ENCODE measurements at regions not wholly inside any gene's neighbourhood (a gene's known extent, or its start where the extent isn't known, plus 50 kb on each side); places are given as distances from the start of the nearest gene placed in this dataset.

DNA sequence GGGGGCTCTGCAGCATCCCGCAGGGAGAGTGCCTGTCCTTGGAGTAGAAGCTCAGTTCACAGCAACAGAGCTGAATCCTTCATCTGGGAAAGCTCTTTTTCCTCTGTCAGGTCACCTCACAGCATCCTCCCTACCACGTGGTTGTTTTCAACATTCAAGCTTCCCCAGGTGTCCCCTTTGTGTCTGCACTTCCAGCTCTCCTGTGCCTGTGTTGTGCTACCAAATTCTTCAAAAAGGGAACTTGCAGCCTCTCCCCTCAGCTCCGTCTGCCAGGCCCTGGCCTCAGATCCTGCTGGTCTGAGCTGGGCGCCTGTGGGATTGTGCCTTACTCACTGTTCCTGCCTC lies 108.4 kb downstream of the FOXF2 start:
- no peak for DNase-seq (ENCODE audit: low spot score)
- ChIA-PET POLR2A (ENCODE audit: low non-redundant PET) (no interaction called here), CTCF (no interaction called here)
- TF ChIP-seq, protein P1, sequence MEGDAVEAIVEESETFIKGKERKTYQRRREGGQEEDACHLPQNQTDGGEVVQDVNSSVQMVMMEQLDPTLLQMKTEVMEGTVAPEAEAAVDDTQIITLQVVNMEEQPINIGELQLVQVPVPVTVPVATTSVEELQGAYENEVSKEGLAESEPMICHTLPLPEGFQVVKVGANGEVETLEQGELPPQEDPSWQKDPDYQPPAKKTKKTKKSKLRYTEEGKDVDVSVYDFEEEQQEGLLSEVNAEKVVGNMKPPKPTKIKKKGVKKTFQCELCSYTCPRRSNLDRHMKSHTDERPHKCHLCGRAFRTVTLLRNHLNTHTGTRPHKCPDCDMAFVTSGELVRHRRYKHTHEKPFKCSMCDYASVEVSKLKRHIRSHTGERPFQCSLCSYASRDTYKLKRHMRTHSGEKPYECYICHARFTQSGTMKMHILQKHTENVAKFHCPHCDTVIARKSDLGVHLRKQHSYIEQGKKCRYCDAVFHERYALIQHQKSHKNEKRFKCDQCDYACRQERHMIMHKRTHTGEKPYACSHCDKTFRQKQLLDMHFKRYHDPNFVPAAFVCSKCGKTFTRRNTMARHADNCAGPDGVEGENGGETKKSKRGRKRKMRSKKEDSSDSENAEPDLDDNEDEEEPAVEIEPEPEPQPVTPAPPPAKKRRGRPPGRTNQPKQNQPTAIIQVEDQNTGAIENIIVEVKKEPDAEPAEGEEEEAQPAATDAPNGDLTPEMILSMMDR (conservative IDR thresholded peaks at IDR 0.05; ENCODE audit: low read depth), result no peak
- H3K27ac ChIP-seq, result no peak overlapping the region

DNA sequence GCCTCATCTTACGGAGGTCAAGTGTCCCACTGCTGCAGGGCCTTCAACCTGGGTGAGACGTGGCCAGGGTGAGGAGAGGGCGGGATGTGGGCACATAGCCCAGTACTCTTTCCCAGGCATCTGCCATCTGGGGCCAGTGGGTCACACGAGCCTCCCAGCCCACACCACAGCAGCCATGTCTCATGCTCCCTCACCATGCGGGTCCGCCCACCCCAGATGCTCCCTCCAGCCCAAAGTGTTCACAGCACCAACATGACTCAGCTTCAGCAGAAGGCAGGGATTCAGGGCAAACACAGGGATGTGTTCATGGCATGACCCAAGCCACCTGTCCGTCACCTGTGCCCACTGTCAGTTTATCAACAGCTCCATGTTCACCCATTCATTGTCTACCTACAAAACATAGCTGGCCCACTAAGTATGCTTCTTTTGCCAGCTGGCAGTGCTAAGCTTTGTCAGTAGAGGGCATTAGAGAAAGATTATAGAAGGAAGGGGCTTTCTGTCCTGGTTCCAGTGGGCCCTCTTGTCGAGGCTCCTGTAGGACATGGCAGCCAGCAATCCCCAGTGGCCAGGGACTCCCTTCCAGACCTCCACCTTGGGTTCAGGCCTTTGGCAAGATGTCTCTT lies 109.2 kb downstream of the FOXF2 start:
- TF ChIP-seq, protein P1 (conservative IDR thresholded peaks at IDR 0.05; ENCODE audit: low read depth), result no peak
- POLR2A ChIA-PET (ENCODE audit: low non-redundant PET), result interaction anchor here (0.5 kb wide), 1 partner anchor 379 kb away, joined by 3 read pairs; no protein-coding TSS in a partner anchor
- CTCF ChIA-PET, result no interaction called here
- no peak overlapping the region for H3K27ac ChIP-seq
- DNase-seq (ENCODE audit: low spot score), result no peak

DNA sequence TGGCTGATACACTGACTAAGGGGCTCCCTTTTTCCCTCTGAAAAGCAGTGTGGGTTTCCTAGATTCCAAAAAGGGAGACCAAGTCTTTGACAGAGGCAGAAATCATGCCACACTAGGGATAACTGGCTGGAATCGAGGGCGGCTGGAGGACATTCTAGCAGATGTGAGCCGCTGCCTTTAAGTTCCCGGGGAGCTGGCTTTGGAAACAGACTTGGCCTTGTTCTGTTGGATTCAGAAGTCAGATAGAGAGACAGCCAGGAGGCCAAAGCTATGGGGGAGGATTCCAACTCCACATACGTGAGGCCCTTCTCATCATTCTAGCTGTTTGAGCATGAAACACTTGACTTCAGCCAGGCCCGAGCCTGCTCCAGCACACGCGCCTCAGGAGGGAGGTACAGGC lies 109.9 kb upstream of the FOXC1 start:
- H3K27ac ChIP-seq, result no peak overlapping the region
- ChIA-PET POLR2A (ENCODE audit: low non-redundant PET) (no interaction called here), CTCF (no interaction called here)
- TF ChIP-seq, protein P1 (conservative IDR thresholded peaks at IDR 0.05; ENCODE audit: low read depth), result no peak
- no peak for DNase-seq (ENCODE audit: low spot score)

DNA sequence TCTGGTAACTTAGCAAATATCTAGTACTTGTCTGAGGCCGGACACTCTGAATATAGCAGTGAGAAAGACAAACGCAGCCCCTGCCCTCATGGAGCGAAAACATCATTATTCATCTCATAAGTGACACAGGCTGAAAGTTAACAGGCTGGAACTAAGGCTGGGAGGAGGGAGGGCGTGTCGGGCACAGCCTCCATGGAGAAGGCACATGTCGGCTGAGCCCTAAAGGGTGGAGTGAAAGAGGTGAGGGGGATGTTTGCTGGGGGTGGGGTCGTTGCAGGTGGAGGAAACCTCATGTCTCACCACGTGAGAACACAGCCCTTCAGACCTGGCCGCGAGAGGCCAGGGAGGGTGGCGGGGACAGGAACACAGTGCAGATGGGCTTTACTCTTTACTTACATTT lies 108.8 kb upstream of the FOXC1 start:
- TF ChIP-seq, protein P1 (conservative IDR thresholded peaks at IDR 0.05; ENCODE audit: low read depth), result no peak
- POLR2A ChIA-PET (ENCODE audit: low non-redundant PET), result no interaction called here
- CTCF ChIA-PET, result no interaction called here
- no peak for DNase-seq (ENCODE audit: low spot score)
- no peak overlapping the region for H3K27ac ChIP-seq

DNA sequence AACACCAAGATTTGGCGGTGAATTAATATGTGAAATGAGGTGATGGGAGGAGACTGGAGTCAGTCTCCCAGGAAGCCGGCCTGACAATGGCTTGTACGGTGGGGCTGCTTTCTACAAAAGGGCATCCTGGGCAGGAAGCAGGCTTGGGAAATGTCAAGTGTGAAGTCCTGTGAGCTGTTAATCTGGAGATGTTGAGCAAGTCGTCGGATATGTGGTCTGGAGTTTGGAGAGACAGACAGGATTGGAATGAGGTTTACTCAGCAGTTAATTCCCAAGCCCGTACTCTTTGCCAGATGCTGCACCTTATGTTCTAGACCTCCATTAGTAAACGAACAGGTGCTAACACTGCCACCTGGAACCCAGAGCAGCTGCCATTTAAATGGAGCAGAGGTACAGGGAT lies 107.7 kb upstream of the FOXC1 start:
- TF ChIP-seq, protein P1 (conservative IDR thresholded peaks at IDR 0.05; ENCODE audit: low read depth), result no peak
- DNase-seq (ENCODE audit: low spot score), result no peak
- H3K27ac ChIP-seq, result no peak overlapping the region
- POLR2A ChIA-PET (ENCODE audit: low non-redundant PET), result no interaction called here
- CTCF ChIA-PET, result no interaction called here

DNA sequence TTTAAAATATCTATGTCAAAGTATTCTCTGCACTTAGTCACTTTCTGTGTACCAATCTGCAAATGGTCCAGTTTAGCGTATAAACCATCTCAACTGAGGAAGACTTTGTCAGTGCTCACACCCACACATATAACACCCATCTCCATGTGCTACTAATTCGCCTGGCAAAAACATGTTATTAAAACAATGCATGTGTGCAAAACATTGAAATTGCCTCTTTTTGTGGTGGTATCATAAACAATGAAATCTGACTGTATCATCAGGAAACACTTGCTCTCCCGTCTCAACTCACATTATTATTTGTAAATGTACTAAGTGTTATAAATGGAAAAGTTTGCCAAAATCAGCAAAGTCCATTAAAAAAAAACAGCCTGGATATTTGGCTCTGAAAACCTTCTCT lies 105.9 kb upstream of the FOXC1 start:
- H3K27ac ChIP-seq, result no peak overlapping the region
- DNase-seq (ENCODE audit: low spot score), result no peak
- POLR2A ChIA-PET (ENCODE audit: low non-redundant PET), result no interaction called here
- TF ChIP-seq, protein P1 (conservative IDR thresholded peaks at IDR 0.05; ENCODE audit: low read depth), result no peak
- CTCF ChIA-PET, result no interaction called here

DNA sequence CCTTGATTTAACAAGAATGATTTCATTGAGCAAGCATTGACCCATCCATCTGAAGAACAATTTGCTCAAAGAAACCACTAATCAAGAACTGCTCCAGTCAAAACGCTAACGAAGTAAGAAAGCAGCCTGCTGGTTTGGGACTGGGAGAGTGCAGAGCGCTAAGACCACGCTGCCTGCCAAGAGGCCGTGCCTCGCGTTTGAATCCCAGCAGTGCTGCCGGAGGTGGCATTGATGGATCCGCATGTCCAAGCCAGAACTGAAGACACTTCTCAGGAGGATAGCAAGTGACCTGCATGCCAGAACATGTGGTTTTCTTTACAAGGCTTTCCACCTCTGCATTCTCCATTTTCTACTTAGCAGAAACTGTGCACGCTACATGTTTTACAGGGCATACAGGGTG lies 105.2 kb upstream of the FOXC1 start:
- H3K27ac ChIP-seq, result no peak overlapping the region
- CTCF ChIA-PET, result no interaction called here
- TF ChIP-seq, protein P1 (conservative IDR thresholded peaks at IDR 0.05; ENCODE audit: low read depth), result no peak

More for the DNA sequence above, 105.2 kb upstream of the FOXC1 start:
- DNase-seq (ENCODE audit: low spot score), result no peak
- POLR2A ChIA-PET (ENCODE audit: low non-redundant PET), result no interaction called here
